ENCODE measurements at regions not wholly inside any gene's neighbourhood (a gene's known extent, or its start where the extent isn't known, plus 50 kb on each side); places are given as distances from the start of the nearest gene placed in this dataset.
"Not testable (repeated sequence)": the region's sequence is repeated elsewhere in the genome, so short reads cannot be mapped to it uniquely, and the experiment has no call there.

- DNase-seq (ENCODE audit: low read depth), result peak; percentile 50
These were observed 62.6 kb upstream of the CDR2 start for GRCh38 chr16:22436823-22437652.

GRCh38 chr16:22436326-22436822 is 62.0 kb upstream of the CDR2 start:
- not testable (repeated sequence) for DNase-seq (ENCODE audit: low read depth)

- not testable (repeated sequence) for DNase-seq (ENCODE audit: low read depth)
These were observed 56.9 kb upstream of the CDR2 start for GRCh38 chr16:22431314-22431713.

GRCh38 chr16:22428654-22429053 is 54.2 kb upstream of the CDR2 start:
- DNase-seq (ENCODE audit: low read depth), result no peak

- no peak for DNase-seq (ENCODE audit: low read depth)
These were observed 53.1 kb upstream of the CDR2 start for GRCh38 chr16:22427556-22427955.

GRCh38 chr16:22425847-22426246 is 51.4 kb upstream of the CDR2 start:
- no peak for DNase-seq (ENCODE audit: low read depth)

GRCh38 chr16:22425036-22425801 is 50.8 kb upstream of the CDR2 start:
- DNase-seq (ENCODE audit: low read depth), result no peak

- DNase-seq (ENCODE audit: low read depth), result no peak
These were observed 49.9 kb upstream of the CDR2 start for GRCh38 chr16:22424161-22424937.
